ENCODE measurements at regions not wholly inside any gene's neighbourhood (a gene's known extent, or its start where the extent isn't known, plus 50 kb on each side); places are given as distances from the start of the nearest gene placed in this dataset.

DNA sequence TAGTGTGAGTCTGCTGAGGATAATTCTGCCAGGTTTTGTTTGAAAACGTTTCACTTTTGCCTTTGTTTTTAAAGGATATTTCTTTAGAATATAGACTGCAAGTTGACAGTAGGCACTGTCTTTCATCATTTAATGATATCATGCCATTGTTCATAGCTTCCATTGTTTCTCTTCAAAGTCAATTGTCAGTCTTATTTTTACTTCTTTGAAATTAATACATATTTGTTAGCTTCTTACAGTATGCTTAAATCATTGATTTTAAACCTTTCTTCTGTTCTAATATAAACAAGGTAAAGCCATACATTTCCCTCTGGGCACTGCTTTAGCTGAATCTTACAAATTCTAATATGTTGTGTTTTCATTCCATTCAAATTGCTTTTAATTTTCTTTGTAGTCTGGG lies 62.3 kb upstream of the PARVA start:
- no peak overlapping the region for H3K4me3 ChIP-seq (ENCODE audit: low read depth, low read length)
- no peak for DNase-seq (ENCODE audit: low read depth)
- TF ChIP-seq, protein P1, sequence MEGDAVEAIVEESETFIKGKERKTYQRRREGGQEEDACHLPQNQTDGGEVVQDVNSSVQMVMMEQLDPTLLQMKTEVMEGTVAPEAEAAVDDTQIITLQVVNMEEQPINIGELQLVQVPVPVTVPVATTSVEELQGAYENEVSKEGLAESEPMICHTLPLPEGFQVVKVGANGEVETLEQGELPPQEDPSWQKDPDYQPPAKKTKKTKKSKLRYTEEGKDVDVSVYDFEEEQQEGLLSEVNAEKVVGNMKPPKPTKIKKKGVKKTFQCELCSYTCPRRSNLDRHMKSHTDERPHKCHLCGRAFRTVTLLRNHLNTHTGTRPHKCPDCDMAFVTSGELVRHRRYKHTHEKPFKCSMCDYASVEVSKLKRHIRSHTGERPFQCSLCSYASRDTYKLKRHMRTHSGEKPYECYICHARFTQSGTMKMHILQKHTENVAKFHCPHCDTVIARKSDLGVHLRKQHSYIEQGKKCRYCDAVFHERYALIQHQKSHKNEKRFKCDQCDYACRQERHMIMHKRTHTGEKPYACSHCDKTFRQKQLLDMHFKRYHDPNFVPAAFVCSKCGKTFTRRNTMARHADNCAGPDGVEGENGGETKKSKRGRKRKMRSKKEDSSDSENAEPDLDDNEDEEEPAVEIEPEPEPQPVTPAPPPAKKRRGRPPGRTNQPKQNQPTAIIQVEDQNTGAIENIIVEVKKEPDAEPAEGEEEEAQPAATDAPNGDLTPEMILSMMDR (IDR thresholded peaks at IDR 0.05; ENCODE audit: insufficient read depth, low read depth, low read length, missing control alignments), result no peak

DNA sequence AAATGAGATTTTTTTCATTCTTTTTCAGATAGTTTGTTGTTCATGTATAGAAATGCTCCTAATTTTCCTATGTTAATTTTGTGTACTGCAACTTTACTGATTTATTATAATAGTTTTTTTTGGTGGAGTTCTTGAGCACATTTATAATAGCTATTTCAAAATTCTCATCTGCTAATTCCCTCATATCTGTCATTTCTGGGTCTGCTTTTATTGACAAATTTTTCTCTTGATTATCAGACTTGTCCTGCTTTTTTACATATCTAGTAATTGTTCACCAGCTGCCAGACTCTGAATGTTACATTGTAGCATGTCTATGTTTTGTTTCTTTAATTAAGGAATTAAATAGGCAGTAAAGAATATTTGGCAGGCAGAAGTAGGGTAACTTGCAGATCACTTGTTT lies 60.9 kb upstream of the PARVA start:
- no peak for DNase-seq (ENCODE audit: low read depth)
- TF ChIP-seq, protein P1 (IDR thresholded peaks at IDR 0.05; ENCODE audit: insufficient read depth, low read depth, low read length, missing control alignments), result no peak
- no peak overlapping the region for H3K4me3 ChIP-seq (ENCODE audit: low read depth, low read length)

DNA sequence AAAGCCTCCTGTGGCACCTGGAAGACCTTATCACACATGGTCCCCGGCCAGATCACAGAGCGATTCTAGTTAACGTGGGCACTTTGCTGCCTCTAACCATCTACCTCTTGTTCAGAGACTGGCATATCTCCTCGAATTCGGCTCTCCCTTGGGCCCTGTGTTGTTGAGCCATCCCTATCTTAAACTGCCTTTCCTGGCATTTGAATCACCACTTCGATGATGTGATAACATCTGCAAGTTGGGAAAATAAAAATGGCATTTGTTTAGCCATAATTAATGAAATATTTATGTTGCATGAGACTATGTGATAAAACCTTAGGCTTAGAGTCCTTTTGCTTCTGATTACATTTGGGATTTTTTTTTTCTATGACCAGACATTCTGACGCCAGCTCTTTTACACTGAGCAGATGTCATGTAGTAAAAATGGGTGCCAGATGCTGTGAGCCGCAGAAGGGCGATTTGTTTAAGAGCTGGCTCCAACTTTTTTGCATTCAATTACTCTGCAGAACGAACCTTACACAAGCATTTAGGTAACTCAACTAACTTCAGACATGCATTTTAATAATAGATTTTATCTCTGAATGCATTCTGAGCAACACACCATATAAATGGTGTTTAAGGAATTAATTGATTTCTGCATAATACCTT lies 58.5 kb upstream of the PARVA start:
- DNase-seq (ENCODE audit: low read depth), result no peak
- TF ChIP-seq, protein P1 (IDR thresholded peaks at IDR 0.05; ENCODE audit: insufficient read depth, low read depth, low read length, missing control alignments), result no peak
- H3K4me3 ChIP-seq (ENCODE audit: low read depth, low read length), result no peak overlapping the region

DNA sequence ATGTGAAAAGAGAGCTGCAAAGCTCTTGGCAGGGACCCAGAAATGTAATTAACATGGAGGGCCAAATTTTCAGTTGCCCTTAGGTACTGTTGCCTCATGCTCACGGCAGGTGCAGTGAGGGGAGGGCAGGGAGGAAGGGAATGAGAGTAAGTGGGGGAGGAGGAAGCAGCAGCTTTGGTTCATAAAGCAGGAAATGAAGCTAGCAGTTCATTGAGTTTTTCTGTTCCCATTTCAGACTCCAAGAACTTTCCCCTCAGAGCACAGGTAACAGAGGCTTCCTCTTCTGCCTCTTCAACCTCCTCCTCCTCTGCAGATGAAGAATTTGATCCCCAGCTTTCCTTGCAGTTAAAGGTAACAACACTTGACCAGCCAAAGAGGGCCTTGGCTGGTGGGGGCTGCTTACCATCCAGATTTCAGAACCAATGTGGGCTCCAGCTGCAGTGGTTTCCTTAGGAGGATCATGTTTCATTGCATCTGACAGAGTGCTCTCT lies 57.9 kb upstream of the PARVA start:
- no peak overlapping the region for H3K4me3 ChIP-seq (ENCODE audit: low read depth, low read length)
- DNase-seq (ENCODE audit: low read depth), result peak; percentile 15
- TF ChIP-seq, protein P1 (IDR thresholded peaks at IDR 0.05; ENCODE audit: insufficient read depth, low read depth, low read length, missing control alignments), result no peak

DNA sequence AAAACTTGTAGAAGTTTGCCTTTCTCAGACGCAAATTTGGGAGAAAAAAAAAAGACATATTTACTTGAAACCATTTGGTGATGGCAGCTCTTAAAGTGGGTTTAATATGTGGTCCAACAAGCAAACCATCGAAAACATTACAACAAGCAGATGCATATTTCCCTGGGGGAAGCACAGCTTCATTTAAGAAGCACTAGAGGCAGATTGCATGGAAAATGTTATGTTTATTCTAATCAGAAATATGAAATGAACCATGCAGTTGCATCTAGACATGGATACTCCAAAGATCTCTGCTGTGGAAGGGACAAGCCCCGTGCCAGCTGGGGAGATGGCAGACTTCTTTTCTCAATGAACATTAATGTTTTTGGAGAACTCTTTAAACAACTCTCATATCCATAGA lies 57.4 kb upstream of the PARVA start:
- TF ChIP-seq, protein P1 (IDR thresholded peaks at IDR 0.05; ENCODE audit: insufficient read depth, low read depth, low read length, missing control alignments), result no peak
- H3K4me3 ChIP-seq (ENCODE audit: low read depth, low read length), result no peak overlapping the region
- no peak for DNase-seq (ENCODE audit: low read depth)

DNA sequence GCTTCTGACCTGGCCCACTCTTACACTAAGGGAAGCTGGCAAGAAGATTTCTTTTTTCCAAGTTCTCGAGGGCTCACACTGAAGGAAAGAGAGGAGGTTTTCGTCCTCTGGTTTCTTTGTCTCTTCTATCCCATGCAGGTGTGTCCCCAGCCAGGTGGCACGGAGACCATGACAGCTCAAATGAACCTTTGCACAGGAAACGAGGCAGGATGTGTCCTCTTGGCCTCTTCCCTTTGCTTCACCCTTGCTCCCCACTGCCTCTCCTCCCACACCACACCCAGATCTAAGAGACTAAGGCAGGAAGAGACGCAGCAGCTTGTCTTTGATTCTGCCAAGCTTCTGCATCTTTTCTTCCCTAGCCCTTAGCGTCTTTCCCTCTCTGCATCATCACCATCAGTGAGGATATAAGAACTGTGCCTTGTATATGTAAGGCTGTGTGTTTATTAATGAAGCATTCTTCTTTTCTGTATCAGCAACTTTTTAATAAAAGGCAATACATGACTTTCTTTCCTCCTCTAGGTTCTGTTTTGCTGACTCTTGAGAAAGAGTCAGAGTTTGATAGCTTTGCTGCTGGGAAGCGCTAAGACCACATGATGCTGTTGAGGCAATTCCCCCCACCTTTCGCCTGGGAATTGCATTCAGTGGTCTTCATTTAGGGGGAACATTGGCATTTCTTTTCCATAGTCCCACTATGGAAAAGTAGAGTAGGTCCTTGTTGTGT lies 56.0 kb upstream of the PARVA start:
- no peak overlapping the region for H3K4me3 ChIP-seq (ENCODE audit: low read depth, low read length)
- TF ChIP-seq, protein P1 (IDR thresholded peaks at IDR 0.05; ENCODE audit: insufficient read depth, low read depth, low read length, missing control alignments), result no peak
- no peak for DNase-seq (ENCODE audit: low read depth)
